Activated naive CD8-positive, alpha-beta T cell treated with anti-CD3 and anti-CD28 coated beads for 36 hours (primary cell): ENCODE measurements at regions not wholly inside any gene's neighbourhood (a gene's known extent, or its start where the extent isn't known, plus 50 kb on each side); places are given as distances from the start of the nearest gene placed in this dataset.

Source experiments
- DNase-seq: peaks from one replicate; pipeline ENCODE4 v3.0.0; 2021
- H3K27ac Mint-ChIP-seq: one replicate; pipeline ENCODE4 v1.8.0; 2022; ENCODE audit warnings: mild to moderate bottlenecking, moderate library complexity, mixed read lengths
- H3K27me3 Mint-ChIP-seq: one replicate; pipeline ENCODE4 v1.8.0; 2022; ENCODE audit warnings: mild to moderate bottlenecking, mixed read lengths
- H3K36me3 Mint-ChIP-seq: one replicate; pipeline ENCODE4 v1.8.0; 2021; ENCODE audit warnings: mild to moderate bottlenecking, mixed read lengths
- H3K4me1 Mint-ChIP-seq: one replicate; pipeline ENCODE4 v1.8.0; 2021; ENCODE audit warnings: mixed read lengths
- H3K4me3 Mint-ChIP-seq: one replicate; pipeline ENCODE4 v1.8.0; 2022; ENCODE audit warnings: mild to moderate bottlenecking, moderate library complexity, mixed read lengths
- H3K9me3 Mint-ChIP-seq: one replicate; pipeline ENCODE4 v1.8.0; 2022; ENCODE audit warnings: mixed read lengths

GRCh38 chr20:39253051-39253755, 291.1 kb downstream of the DHX35 start:
- no peak for DNase-seq
- H3K9me3 Mint-ChIP-seq: no peaks in the 10 kb centered on the region
- no peak overlapping the region for H3K4me3 Mint-ChIP-seq
- no peaks in the 10 kb centered on the region for H3K27me3 Mint-ChIP-seq
- no peak overlapping the region for H3K27ac Mint-ChIP-seq
- H3K4me1 Mint-ChIP-seq: no peaks in the 10 kb centered on the region
- no peaks in the 10 kb centered on the region for H3K36me3 Mint-ChIP-seq

GRCh38 chr20:39252035-39252434, 289.9 kb downstream of the DHX35 start:
- H3K36me3 Mint-ChIP-seq: no peaks in the 10 kb centered on the region

GRCh38 chr20:39249798-39250197, 287.7 kb downstream of the DHX35 start:
- H3K9me3 Mint-ChIP-seq: no peaks in the 10 kb centered on the region
- H3K27ac Mint-ChIP-seq: no peak overlapping the region
- no peak overlapping the region for H3K4me3 Mint-ChIP-seq
- no peaks in the 10 kb centered on the region for H3K27me3 Mint-ChIP-seq
- peaks cover 6% of the 10 kb centered on the region for H3K4me1 Mint-ChIP-seq
- DNase-seq: no peak
- no peaks in the 10 kb centered on the region for H3K36me3 Mint-ChIP-seq

More at GRCh38 chr20:39252035-39252434, 289.9 kb downstream of the DHX35 start:
- no peaks in the 10 kb centered on the region for H3K9me3 Mint-ChIP-seq
- no peaks in the 10 kb centered on the region for H3K4me1 Mint-ChIP-seq
- H3K27ac Mint-ChIP-seq: no peak overlapping the region
- DNase-seq: no peak
- H3K27me3 Mint-ChIP-seq: no peaks in the 10 kb centered on the region
- no peak overlapping the region for H3K4me3 Mint-ChIP-seq

GRCh38 chr20:39248862-39249485, 286.8 kb downstream of the DHX35 start:
- Mint-ChIP-seq H3K27ac (no peak overlapping the region), H3K36me3 (no peaks in the 10 kb centered on the region), H3K9me3 (no peaks in the 10 kb centered on the region), H3K4me3 (no peak overlapping the region), H3K4me1 (peaks cover 6% of the 10 kb centered on the region), H3K27me3 (no peaks in the 10 kb centered on the region)
- DNase-seq: no peak

GRCh38 chr20:39248171-39248861, 286.2 kb downstream of the DHX35 start:
- Mint-ChIP-seq H3K36me3 (no peaks in the 10 kb centered on the region), H3K27ac (no peak overlapping the region), H3K4me3 (no peak overlapping the region), H3K4me1 (peaks cover 6% of the 10 kb centered on the region), H3K9me3 (no peaks in the 10 kb centered on the region), H3K27me3 (no peaks in the 10 kb centered on the region)
- DNase-seq: no peak

GRCh38 chr20:39246436-39246835, 284.3 kb downstream of the DHX35 start:
- Mint-ChIP-seq H3K4me1 (peaks cover 6% of the 10 kb centered on the region), H3K27ac (no peak overlapping the region), H3K4me3 (no peak overlapping the region), H3K36me3 (no peaks in the 10 kb centered on the region), H3K27me3 (no peaks in the 10 kb centered on the region), H3K9me3 (peaks cover 3% of the 10 kb centered on the region)
- no peak for DNase-seq

GRCh38 chr20:39245685-39246311, 283.7 kb downstream of the DHX35 start:
- Mint-ChIP-seq H3K4me3 (no peak overlapping the region), H3K27me3 (peaks cover 3% of the 10 kb centered on the region), H3K36me3 (no peaks in the 10 kb centered on the region), H3K27ac (no peak overlapping the region), H3K9me3 (peaks cover 3% of the 10 kb centered on the region), H3K4me1 (peaks cover 6% of the 10 kb centered on the region)
- no peak for DNase-seq

GRCh38 chr20:39243962-39244361, 281.8 kb downstream of the DHX35 start:
- peaks cover 3% of the 10 kb centered on the region for H3K9me3 Mint-ChIP-seq
- H3K4me1 Mint-ChIP-seq: peaks cover 6% of the 10 kb centered on the region
- H3K36me3 Mint-ChIP-seq: no peaks in the 10 kb centered on the region
- DNase-seq: no peak
- H3K27me3 Mint-ChIP-seq: peaks cover 3% of the 10 kb centered on the region
- H3K4me3 Mint-ChIP-seq: no peak overlapping the region
- H3K27ac Mint-ChIP-seq: no peak overlapping the region

- Mint-ChIP-seq H3K9me3 (peaks cover 3% of the 10 kb centered on the region), H3K4me3 (no peak overlapping the region), H3K27ac (no peak overlapping the region), H3K4me1 (peaks cover 6% of the 10 kb centered on the region), H3K36me3 (no peaks in the 10 kb centered on the region), H3K27me3 (peaks cover 3% of the 10 kb centered on the region)
- no peak for DNase-seq
Observed at GRCh38 chr20:39242614-39243013, 280.5 kb downstream of the DHX35 start.

GRCh38 chr20:39234520-39235095, 272.5 kb downstream of the DHX35 start:
- Mint-ChIP-seq H3K4me1 (no peaks in the 10 kb centered on the region), H3K9me3 (no peaks in the 10 kb centered on the region), H3K4me3 (no peak overlapping the region), H3K36me3 (no peaks in the 10 kb centered on the region), H3K27ac (no peak overlapping the region), H3K27me3 (no peaks in the 10 kb centered on the region)
- no peak for DNase-seq

- H3K4me1 Mint-ChIP-seq: no peaks in the 10 kb centered on the region
- no peak overlapping the region for H3K4me3 Mint-ChIP-seq
- no peak overlapping the region for H3K27ac Mint-ChIP-seq
- H3K27me3 Mint-ChIP-seq: no peaks in the 10 kb centered on the region
- no peak for DNase-seq
- no peaks in the 10 kb centered on the region for H3K9me3 Mint-ChIP-seq
- H3K36me3 Mint-ChIP-seq: no peaks in the 10 kb centered on the region
Observed at GRCh38 chr20:39233755-39234154, 271.6 kb downstream of the DHX35 start.

GRCh38 chr20:39227416-39227815, 265.3 kb downstream of the DHX35 start:
- no peaks in the 10 kb centered on the region for H3K9me3 Mint-ChIP-seq
- DNase-seq: no peak
- H3K4me1 Mint-ChIP-seq: no peaks in the 10 kb centered on the region
- H3K4me3 Mint-ChIP-seq: no peak overlapping the region
- H3K27ac Mint-ChIP-seq: no peak overlapping the region
- H3K27me3 Mint-ChIP-seq: no peaks in the 10 kb centered on the region
- no peaks in the 10 kb centered on the region for H3K36me3 Mint-ChIP-seq

GRCh38 chr20:39225978-39226377, 263.8 kb downstream of the DHX35 start:
- Mint-ChIP-seq H3K27ac (no peak overlapping the region), H3K36me3 (no peaks in the 10 kb centered on the region), H3K9me3 (no peaks in the 10 kb centered on the region), H3K4me3 (no peak overlapping the region), H3K4me1 (no peaks in the 10 kb centered on the region), H3K27me3 (peaks cover 2% of the 10 kb centered on the region)
- DNase-seq: no peak

GRCh38 chr20:39225536-39225935, 263.4 kb downstream of the DHX35 start:
- no peak for DNase-seq
- no peaks in the 10 kb centered on the region for H3K9me3 Mint-ChIP-seq
- peaks cover 6% of the 10 kb centered on the region for H3K27me3 Mint-ChIP-seq
- no peak overlapping the region for H3K27ac Mint-ChIP-seq
- no peaks in the 10 kb centered on the region for H3K4me1 Mint-ChIP-seq
- H3K4me3 Mint-ChIP-seq: no peak overlapping the region
- H3K36me3 Mint-ChIP-seq: no peaks in the 10 kb centered on the region

GRCh38 chr20:39222101-39222500, 260.0 kb downstream of the DHX35 start:
- H3K4me3 Mint-ChIP-seq: no peak overlapping the region
- peaks cover 10% of the 10 kb centered on the region for H3K27me3 Mint-ChIP-seq
- no peaks in the 10 kb centered on the region for H3K36me3 Mint-ChIP-seq
- H3K27ac Mint-ChIP-seq: no peak overlapping the region
- H3K4me1 Mint-ChIP-seq: no peaks in the 10 kb centered on the region
- no peaks in the 10 kb centered on the region for H3K9me3 Mint-ChIP-seq
- no peak for DNase-seq
